Thyroid gland (tissue), 4 donors: ENCODE measurements at regions not wholly inside any gene's neighbourhood (a gene's known extent, or its start where the extent isn't known, plus 50 kb on each side); places are given as distances from the start of the nearest gene placed in this dataset.

Source experiments
- CTCF ChIP-seq, 6 experiments: fragments of 200-600 bp in 3 of 6; fragments of 450-650 bp in 3 of 6; sonication (generic) in 3 of 6; IDR thresholded peaks; one replicate each; pipeline ENCODE4 v1.5.1; 2016 to 2019; ENCODE audit warnings: antibody characterized with exemption in 6 of 6, mild to moderate bottlenecking in 2 of 6, inconsistent platforms in 1 of 6, moderate library complexity in 1 of 6
- POLR2A ChIP-seq, 2 donors: fragments of 450-650 bp; IDR thresholded peaks; one replicate each; pipeline ENCODE4 v1.6.1; 2017; ENCODE audit warnings: antibody characterized with exemption in 2 of 2, mild to moderate bottlenecking in 2 of 2, moderate library complexity in 1 of 2

- TF ChIP-seq CTCF (IDR thresholded peaks at IDR 0.05), result no peak
- no peak for TF ChIP-seq POLR2A (IDR thresholded peaks at IDR 0.05)
Observed at GRCh38 chr5:103907001-103907400, 344.4 kb upstream of the NUDT12 start.
